Sigmoid colon (tissue), 4 donors: ENCODE measurements at regions not wholly inside any gene's neighbourhood (a gene's known extent, or its start where the extent isn't known, plus 50 kb on each side); places are given as distances from the start of the nearest gene placed in this dataset.

ENCODE experiments used
- CTCF ChIP-seq, 4 experiments: fragments of 450-650 bp in 3 of 4; fragments of 200-600 bp in 1 of 4; IDR thresholded peaks; one replicate each; pipeline ENCODE4 v1.5.1; 2016 to 2019; ENCODE audit warnings: antibody characterized with exemption in 4 of 4, mild to moderate bottlenecking in 3 of 4, moderate library complexity in 2 of 4
- EP300 ChIP-seq, 4 donors: sonication (generic); formaldehyde crosslinking; IDR thresholded peaks; one replicate each; pipeline ENCODE4 v1.6.1; 2017; ENCODE audit warnings: antibody characterized with exemption in 4 of 4
- POLR2AphosphoS5 ChIP-seq, 4 donors: sonication (generic); formaldehyde crosslinking; IDR thresholded peaks; one replicate each; pipeline ENCODE4 v1.6.1; 2017; ENCODE audit warnings: antibody characterized with exemption in 4 of 4

GRCh38 chr4:26116057-26116456 lies 202.0 kb downstream of the SMIM20 start:
- TF ChIP-seq CTCF (IDR thresholded peaks at IDR 0.05): no peak
- no peak for TF ChIP-seq EP300 (IDR thresholded peaks at IDR 0.05)
- no peak for TF ChIP-seq POLR2AphosphoS5 (IDR thresholded peaks at IDR 0.05)
